Cardiac fibroblast (primary cell): ENCODE measurements at regions not wholly inside any gene's neighbourhood (a gene's known extent, or its start where the extent isn't known, plus 50 kb on each side); places are given as distances from the start of the nearest gene placed in this dataset.
"Not testable (repeated sequence)": the region's sequence is repeated elsewhere in the genome, so short reads cannot be mapped to it uniquely, and the experiment has no call there.

Experiments
- DNase-seq, 2 donors: peaks; one replicate each; pipeline versions ENCODE4 v3.0.0 to v3.0.0-alpha.2; 2010; ENCODE audit warnings: low read depth in 2 of 2
- H3K4me3 ChIP-seq, 2 donors: replicated peaks in 1 of 2; 1 replicate in 1 of 2; 2 replicates in 1 of 2; pipeline ENCODE4 v1.5.1; 2011; ENCODE audit warnings: low read depth in 2 of 2, low read length in 2 of 2, mild to moderate bottlenecking in 2 of 2, moderate library complexity in 1 of 2
- TF ChIP-seq, protein P1 (sequence below): IDR thresholded peaks from one replicate; pipeline ENCODE4 v1.5.1; 2011; ENCODE audit warnings: low read depth, mild to moderate bottlenecking, low read length, inconsistent platforms

DNA sequence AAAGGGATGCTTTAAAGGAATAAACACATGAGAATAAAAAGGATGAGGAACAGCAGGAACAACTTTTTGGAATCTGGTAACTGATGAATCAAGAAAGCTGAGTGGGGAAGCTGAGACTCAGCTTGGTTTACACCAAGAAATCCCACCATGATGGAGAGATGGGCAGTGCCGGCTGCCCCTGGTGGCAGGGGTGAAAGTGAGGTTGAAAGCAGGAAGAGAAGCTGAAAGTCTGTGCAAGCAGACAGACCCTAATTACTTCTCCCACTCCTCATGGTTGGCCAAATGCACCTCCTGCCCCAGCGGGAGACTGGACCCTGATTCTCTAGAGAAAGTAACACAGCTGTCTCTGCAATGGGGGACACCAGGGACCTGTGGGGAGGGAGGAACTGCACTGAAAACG, 57.6 kb upstream of the NANOS1 start:
- TF ChIP-seq, protein P1, sequence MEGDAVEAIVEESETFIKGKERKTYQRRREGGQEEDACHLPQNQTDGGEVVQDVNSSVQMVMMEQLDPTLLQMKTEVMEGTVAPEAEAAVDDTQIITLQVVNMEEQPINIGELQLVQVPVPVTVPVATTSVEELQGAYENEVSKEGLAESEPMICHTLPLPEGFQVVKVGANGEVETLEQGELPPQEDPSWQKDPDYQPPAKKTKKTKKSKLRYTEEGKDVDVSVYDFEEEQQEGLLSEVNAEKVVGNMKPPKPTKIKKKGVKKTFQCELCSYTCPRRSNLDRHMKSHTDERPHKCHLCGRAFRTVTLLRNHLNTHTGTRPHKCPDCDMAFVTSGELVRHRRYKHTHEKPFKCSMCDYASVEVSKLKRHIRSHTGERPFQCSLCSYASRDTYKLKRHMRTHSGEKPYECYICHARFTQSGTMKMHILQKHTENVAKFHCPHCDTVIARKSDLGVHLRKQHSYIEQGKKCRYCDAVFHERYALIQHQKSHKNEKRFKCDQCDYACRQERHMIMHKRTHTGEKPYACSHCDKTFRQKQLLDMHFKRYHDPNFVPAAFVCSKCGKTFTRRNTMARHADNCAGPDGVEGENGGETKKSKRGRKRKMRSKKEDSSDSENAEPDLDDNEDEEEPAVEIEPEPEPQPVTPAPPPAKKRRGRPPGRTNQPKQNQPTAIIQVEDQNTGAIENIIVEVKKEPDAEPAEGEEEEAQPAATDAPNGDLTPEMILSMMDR = no peak
- DNase-seq = no peak
- H3K4me3 ChIP-seq = no peak overlapping the region

- TF ChIP-seq, protein P1 = no peak
- no peak for DNase-seq
- H3K4me3 ChIP-seq = no peak overlapping the region
These were observed 55.8 kb upstream of the NANOS1 start for GRCh38 chr10:118973744-118974143.

GRCh38 chr10:118974951-118975350, 54.6 kb upstream of the NANOS1 start:
- TF ChIP-seq, protein P1 = no peak
- no peak for DNase-seq

GRCh38 chr10:118976219-118976618, 53.3 kb upstream of the NANOS1 start:
- H3K4me3 ChIP-seq, DNase-seq: not testable (repeated sequence)

More at GRCh38 chr10:118974951-118975350, 54.6 kb upstream of the NANOS1 start:
- H3K4me3 ChIP-seq = no peak overlapping the region

- DNase-seq = no peak
- H3K4me3 ChIP-seq = no peak overlapping the region
- TF ChIP-seq, protein P1 = no peak
These were observed 52.4 kb upstream of the NANOS1 start for GRCh38 chr10:118977022-118977599.

DNA sequence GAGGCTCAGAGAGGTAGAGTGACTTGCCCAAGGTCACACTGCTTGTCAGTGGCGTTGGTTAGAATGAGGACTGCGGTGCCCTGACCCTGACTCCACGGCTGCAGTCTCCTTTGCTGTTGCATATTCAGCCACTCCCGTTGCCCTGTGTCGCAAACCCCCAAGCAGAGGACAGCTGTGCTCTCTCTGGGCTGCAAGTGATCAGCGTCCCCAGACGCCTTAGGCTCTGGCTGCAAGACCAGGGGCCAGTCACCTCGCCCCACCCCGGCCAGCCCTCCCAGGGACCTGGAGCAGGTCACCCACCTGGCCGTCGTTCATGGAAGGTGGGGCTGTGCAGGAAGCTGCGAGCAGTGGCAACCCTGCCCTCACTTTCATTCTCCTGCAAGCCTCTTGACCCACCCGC, 51.7 kb upstream of the NANOS1 start:
- DNase-seq = no peak
- TF ChIP-seq, protein P1 = no peak

DNA sequence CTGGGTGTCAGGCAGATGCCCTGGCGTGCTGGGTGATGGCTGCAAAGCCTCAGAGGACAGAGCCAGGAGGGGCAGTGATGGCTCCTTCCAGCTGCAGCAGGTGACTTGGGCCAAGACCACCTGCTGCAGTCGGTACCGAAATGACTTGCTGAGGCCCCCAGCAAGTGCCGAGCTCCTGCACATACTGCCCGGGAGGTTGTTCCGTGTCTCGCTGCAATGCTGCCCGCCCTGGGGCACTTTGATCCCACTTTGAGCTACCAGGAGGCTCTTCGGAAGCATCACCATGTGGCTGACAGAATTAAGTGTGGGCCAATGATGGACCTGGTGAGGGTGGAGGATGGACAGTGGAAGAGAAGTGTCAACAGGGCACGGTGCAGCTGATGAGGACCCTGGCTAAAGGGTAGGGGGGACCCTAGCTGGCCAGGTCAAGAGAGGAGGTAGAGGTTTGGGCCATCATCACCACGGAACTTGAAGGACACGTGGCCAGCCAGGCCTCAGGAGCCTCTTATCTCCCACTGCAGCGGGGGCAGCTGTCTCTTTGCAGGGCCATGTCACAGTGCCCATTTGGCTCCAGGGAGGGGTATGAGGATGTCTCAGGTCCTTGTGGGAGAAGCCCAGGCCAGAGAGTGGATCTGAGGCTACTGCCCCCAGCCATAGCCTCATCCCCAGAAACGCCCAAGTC, 51.1 kb upstream of the NANOS1 start:
- TF ChIP-seq, protein P1 = no peak
- DNase-seq = no peak
- H3K4me3 ChIP-seq = no peak overlapping the region

More for the DNA sequence above, 51.7 kb upstream of the NANOS1 start:
- no peak overlapping the region for H3K4me3 ChIP-seq
